SK-N-SH (cell line): ENCODE measurements at regions not wholly inside any gene's neighbourhood (a gene's known extent, or its start where the extent isn't known, plus 50 kb on each side); places are given as distances from the start of the nearest gene placed in this dataset.

Source experiments
- CTCF ChIA-PET: fragments of 300-600, 350-600 bp; formaldehyde crosslinking; extraction: SDS; loops from one replicate; lab custom pipeline; 2021; lab: Yijun Ruan, JAX
- POLR2A ChIA-PET: fragments of 350-600 bp; sonication (Branson Sonifier 250); formaldehyde crosslinking; extraction: SDS; loops from one replicate; lab custom pipeline; 2020; ENCODE audit warnings: antibody characterized with exemption, inconsistent platforms; lab: Yijun Ruan, JAX
- DNase-seq: peaks from one replicate; pipeline ENCODE4 v3.0.0; 2012
- H2AFZ ChIP-seq: fragments of 200-600 bp; sonication (generic); 2 replicates; pipeline ENCODE4 v1.8.1; 2016; ENCODE audit warnings: antibody characterized with exemption, mild to moderate bottlenecking, low read depth
- H3F3A ChIP-seq: fragments of 200-600 bp; sonication (generic); replicated peaks from 2 replicates; pipeline ENCODE3; 2016; ENCODE audit warnings: antibody characterized with exemption, mild to moderate bottlenecking; ENCODE audit not compliant: insufficient read depth
- H3K27ac ChIP-seq, 2 experiments: fragments of 200-500 bp in 1 of 2; fragments of 200-600 bp in 1 of 2; sonication (Bioruptor generic) in 1 of 2; sonication (generic), shearing (Covaris generic) in 1 of 2; 2 replicates each; pipeline versions ENCODE4 v1.5.1 to v1.6.1; 2014 to 2016; ENCODE audit warnings: low read depth in 2 of 2, inconsistent platforms in 1 of 2, low read length in 1 of 2, mild to moderate bottlenecking in 1 of 2, mixed read lengths in 1 of 2
- H3K27me3 ChIP-seq: fragments of 200-600 bp; sonication (generic), shearing (Covaris generic); 2 replicates; pipeline ENCODE4 v1.6.1; 2016; ENCODE audit warnings: mixed run types; ENCODE audit not compliant: insufficient read depth
- H3K36me3 ChIP-seq, 2 experiments: fragments of 200-500 bp in 1 of 2; fragments of 200-600 bp in 1 of 2; sonication (Bioruptor generic) in 1 of 2; sonication (generic) in 1 of 2; replicated peaks in 1 of 2; 2 replicates each; pipeline versions ENCODE3 to v1.5.1; 2014 to 2016; ENCODE audit warnings: low read length in 1 of 2, mild to moderate bottlenecking in 1 of 2; ENCODE audit not compliant: insufficient read depth in 2 of 2, control insufficient read depth in 1 of 2
- H3K4me1 ChIP-seq, 2 experiments: fragments of 200-500 bp in 1 of 2; fragments of 200-600 bp in 1 of 2; sonication (Bioruptor generic) in 1 of 2; sonication (generic), shearing (Covaris generic) in 1 of 2; 2 replicates each; pipeline versions ENCODE4 v1.5.1 to v1.6.1; 2014 to 2016; ENCODE audit warnings: low read depth in 1 of 2, low read length in 1 of 2, mixed run types in 1 of 2; ENCODE audit not compliant: insufficient read depth in 2 of 2, control insufficient read depth in 1 of 2
- H3K4me2 ChIP-seq: fragments of 200-600 bp; sonication (generic), shearing (Covaris generic); 2 replicates; pipeline ENCODE4 v1.6.1; 2017; ENCODE audit warnings: mixed run types
- H3K4me3 ChIP-seq, 2 experiments: fragments of 200-500 bp in 1 of 2; fragments of 200-600 bp in 1 of 2; sonication (Bioruptor generic) in 1 of 2; sonication (generic), shearing (Covaris generic) in 1 of 2; 2 replicates each; pipeline versions ENCODE4 v1.5.1 to v1.8.1; 2014 to 2016; ENCODE audit warnings: low read depth in 2 of 2, inconsistent platforms in 1 of 2, low read length in 1 of 2, mild to moderate bottlenecking in 1 of 2, mixed read lengths in 1 of 2, moderate library complexity in 1 of 2
- H3K79me2 ChIP-seq: fragments of 200-600 bp; sonication (generic); 2 replicates; pipeline ENCODE4 v1.8.1; 2017; ENCODE audit warnings: mild to moderate bottlenecking; ENCODE audit not compliant: insufficient read depth
- H3K9ac ChIP-seq: fragments of 200-600 bp; sonication (generic); 2 replicates; pipeline ENCODE4 v1.6.1; 2017; ENCODE audit warnings: mixed run types
- H3K9me2 ChIP-seq: fragments of 200-600 bp; sonication (generic); 2 replicates; pipeline ENCODE4 v1.6.1; 2017; ENCODE audit warnings: mixed run types
- H3K9me3 ChIP-seq: fragments of 200-600 bp; sonication (generic); 2 replicates; pipeline ENCODE4 v1.6.1; 2017; ENCODE audit warnings: mixed run types, mild to moderate bottlenecking, moderate library complexity
- H4K20me1 ChIP-seq: fragments of 200-600 bp; sonication (generic); 2 replicates; pipeline ENCODE4 v1.6.1; 2017; ENCODE audit warnings: mild to moderate bottlenecking, mixed run types; ENCODE audit not compliant: insufficient read depth
- CHD2 ChIP-seq: fragments of 150-350 bp; IDR thresholded peaks from 2 replicates; pipeline ENCODE4 v1.6.1; 2018; ENCODE audit warnings: low read length; ENCODE audit not compliant: partially characterized antibody
- ELF1 ChIP-seq: IDR thresholded peaks from 2 replicates; pipeline ENCODE4 v1.4.0; 2012
- FOSL2 ChIP-seq: IDR thresholded peaks from 2 replicates; pipeline ENCODE4 v1.4.0; 2012; ENCODE audit warnings: low read depth, mild to moderate bottlenecking, moderate library complexity, borderline replicate concordance
- GATA2 ChIP-seq: sonication (generic); formaldehyde crosslinking; IDR thresholded peaks from 2 replicates; pipeline ENCODE4 v1.5.0; 2020; ENCODE audit warnings: mild to moderate bottlenecking, missing genetic modification reagents
- JUND ChIP-seq: IDR thresholded peaks from 2 replicates; pipeline ENCODE4 v1.4.0; 2012
- NFIC ChIP-seq: IDR thresholded peaks from 2 replicates; pipeline ENCODE4 v1.4.0; 2012; ENCODE audit warnings: borderline replicate concordance
- POLR2AphosphoS5 ChIP-seq: IDR thresholded peaks from 2 replicates; pipeline ENCODE4 v1.6.1; 2012; ENCODE audit warnings: low read depth, low read length
- RFX5 ChIP-seq: IDR thresholded peaks from 2 replicates; pipeline ENCODE4 v1.6.1; 2012; ENCODE audit warnings: mild to moderate bottlenecking, improper control_type of control experiment, low read length
- SIN3A ChIP-seq: IDR thresholded peaks from 2 replicates; pipeline ENCODE4 v1.6.1; 2012; ENCODE audit warnings: low read depth, mild to moderate bottlenecking, low read length, moderate library complexity, borderline replicate concordance
- SMC3 ChIP-seq: IDR thresholded peaks from 2 replicates; pipeline ENCODE4 v1.6.1; 2012; ENCODE audit warnings: low read depth, low read length, improper control_type of control experiment
- TCF12 ChIP-seq: IDR thresholded peaks from 2 replicates; pipeline ENCODE4 v1.4.0; 2012
- TEAD4 ChIP-seq: IDR thresholded peaks from 2 replicates; pipeline ENCODE4 v1.4.0; 2012; ENCODE audit warnings: mild to moderate bottlenecking, borderline replicate concordance; ENCODE audit not compliant: insufficient read depth
- WGBS: methylation state at CpG from one replicate; pipeline ENCODE4 v1.1.6; 2017; ENCODE audit warnings: low lambda C conversion rate; 5-methylcytosine and 5-hydroxymethylcytosine counted together
- TF ChIP-seq, protein P1 (sequence below): IDR thresholded peaks from 2 replicates; pipeline ENCODE4 v1.6.1; 2012; ENCODE audit warnings: mild to moderate bottlenecking, low read depth, low read length, moderate library complexity
- TF ChIP-seq, protein P2 (sequence below): IDR thresholded peaks from 2 replicates; pipeline ENCODE4 v1.4.0; 2012; ENCODE audit warnings: low read depth, borderline replicate concordance
- TF ChIP-seq, protein P3 (sequence below): IDR thresholded peaks from 2 replicates; pipeline ENCODE4; 2012
- TF ChIP-seq, protein P4 (sequence below): fragments of 200-600 bp; sonication (generic); IDR thresholded peaks from 2 replicates; pipeline ENCODE4 v1.6.1; 2017; ENCODE audit warnings: antibody characterized with exemption, mild to moderate bottlenecking, moderate library complexity

DNA sequence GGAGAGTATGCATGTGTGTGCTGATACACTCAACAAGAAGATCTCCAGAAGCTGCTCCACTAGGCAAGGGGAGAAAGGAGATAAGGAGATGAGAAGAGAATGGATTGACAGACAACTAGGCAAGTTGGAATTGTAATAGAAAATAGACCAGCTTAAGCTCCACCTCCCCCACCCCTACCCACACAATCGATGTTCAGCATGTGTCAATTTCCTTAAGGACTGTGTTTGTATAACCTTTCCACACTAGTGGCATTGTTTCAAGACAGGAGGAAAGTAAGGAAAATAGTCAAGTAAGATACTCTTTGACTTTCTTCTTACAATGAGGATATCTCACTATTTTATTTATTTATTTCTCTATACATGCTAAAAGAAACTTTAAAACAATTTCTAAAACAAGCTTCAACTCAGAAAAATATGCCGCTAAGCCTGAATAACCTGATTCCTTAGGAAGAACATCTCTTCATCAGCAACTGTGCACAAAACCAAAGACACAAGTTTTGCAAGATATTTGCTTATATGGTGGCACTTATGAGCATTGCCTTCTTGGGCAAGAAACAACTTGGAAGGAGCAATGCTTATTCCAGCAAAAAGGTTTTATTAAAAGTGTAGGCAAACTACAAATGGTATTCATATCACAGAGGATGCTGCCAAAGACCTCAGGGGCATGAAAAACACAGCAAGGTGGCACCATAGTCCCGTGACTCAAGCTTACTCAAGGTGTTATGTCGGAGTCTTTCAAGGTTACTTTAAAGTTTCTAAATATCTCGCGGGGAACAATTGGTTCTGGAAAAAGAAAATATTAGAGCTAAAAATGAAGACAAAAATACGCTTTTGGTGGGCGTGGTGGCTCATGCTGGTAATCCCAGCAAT, 249.1 kb downstream of the COL12A1 start:
- no peak overlapping the region for H3K4me3 ChIP-seq
- no peak overlapping the region for H3K27ac ChIP-seq
- no peak overlapping the region for H3K4me2 ChIP-seq
- 5% methylated on average over 8 of the region's 8 CpGs for WGBS
- H3K4me1 ChIP-seq = no peaks in the 10 kb centered on the region
- ChIA-PET POLR2A (no interaction called here), CTCF (no interaction called here)
- H3K79me2 ChIP-seq = no peaks in the 10 kb centered on the region
- H3K9me2 ChIP-seq = no peaks in the 10 kb centered on the region
- no peak for TF ChIP-seq RFX5
- TF ChIP-seq ELF1 = no peak
- TF ChIP-seq SIN3A = no peak
- TF ChIP-seq, protein P1, sequence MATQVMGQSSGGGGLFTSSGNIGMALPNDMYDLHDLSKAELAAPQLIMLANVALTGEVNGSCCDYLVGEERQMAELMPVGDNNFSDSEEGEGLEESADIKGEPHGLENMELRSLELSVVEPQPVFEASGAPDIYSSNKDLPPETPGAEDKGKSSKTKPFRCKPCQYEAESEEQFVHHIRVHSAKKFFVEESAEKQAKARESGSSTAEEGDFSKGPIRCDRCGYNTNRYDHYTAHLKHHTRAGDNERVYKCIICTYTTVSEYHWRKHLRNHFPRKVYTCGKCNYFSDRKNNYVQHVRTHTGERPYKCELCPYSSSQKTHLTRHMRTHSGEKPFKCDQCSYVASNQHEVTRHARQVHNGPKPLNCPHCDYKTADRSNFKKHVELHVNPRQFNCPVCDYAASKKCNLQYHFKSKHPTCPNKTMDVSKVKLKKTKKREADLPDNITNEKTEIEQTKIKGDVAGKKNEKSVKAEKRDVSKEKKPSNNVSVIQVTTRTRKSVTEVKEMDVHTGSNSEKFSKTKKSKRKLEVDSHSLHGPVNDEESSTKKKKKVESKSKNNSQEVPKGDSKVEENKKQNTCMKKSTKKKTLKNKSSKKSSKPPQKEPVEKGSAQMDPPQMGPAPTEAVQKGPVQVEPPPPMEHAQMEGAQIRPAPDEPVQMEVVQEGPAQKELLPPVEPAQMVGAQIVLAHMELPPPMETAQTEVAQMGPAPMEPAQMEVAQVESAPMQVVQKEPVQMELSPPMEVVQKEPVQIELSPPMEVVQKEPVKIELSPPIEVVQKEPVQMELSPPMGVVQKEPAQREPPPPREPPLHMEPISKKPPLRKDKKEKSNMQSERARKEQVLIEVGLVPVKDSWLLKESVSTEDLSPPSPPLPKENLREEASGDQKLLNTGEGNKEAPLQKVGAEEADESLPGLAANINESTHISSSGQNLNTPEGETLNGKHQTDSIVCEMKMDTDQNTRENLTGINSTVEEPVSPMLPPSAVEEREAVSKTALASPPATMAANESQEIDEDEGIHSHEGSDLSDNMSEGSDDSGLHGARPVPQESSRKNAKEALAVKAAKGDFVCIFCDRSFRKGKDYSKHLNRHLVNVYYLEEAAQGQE = no peak
- TF ChIP-seq NFIC = no peak
- TF ChIP-seq TEAD4 = no peak
- TF ChIP-seq, protein P2, sequence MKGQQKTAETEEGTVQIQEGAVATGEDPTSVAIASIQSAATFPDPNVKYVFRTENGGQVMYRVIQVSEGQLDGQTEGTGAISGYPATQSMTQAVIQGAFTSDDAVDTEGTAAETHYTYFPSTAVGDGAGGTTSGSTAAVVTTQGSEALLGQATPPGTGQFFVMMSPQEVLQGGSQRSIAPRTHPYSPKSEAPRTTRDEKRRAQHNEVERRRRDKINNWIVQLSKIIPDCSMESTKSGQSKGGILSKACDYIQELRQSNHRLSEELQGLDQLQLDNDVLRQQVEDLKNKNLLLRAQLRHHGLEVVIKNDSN = no peak
- TF ChIP-seq JUND = no peak
- TF ChIP-seq, protein P3, sequence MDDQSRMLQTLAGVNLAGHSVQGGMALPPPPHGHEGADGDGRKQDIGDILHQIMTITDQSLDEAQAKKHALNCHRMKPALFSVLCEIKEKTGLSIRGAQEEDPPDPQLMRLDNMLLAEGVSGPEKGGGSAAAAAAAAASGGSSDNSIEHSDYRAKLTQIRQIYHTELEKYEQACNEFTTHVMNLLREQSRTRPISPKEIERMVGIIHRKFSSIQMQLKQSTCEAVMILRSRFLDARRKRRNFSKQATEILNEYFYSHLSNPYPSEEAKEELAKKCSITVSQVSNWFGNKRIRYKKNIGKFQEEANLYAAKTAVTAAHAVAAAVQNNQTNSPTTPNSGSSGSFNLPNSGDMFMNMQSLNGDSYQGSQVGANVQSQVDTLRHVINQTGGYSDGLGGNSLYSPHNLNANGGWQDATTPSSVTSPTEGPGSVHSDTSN = no peak
- no peaks in the 10 kb centered on the region for H3K27me3 ChIP-seq
- no peaks in the 10 kb centered on the region for H3F3A ChIP-seq
- H2AFZ ChIP-seq = no peak overlapping the region
- no peak for DNase-seq
- H4K20me1 ChIP-seq = no peaks in the 10 kb centered on the region
- H3K9ac ChIP-seq = no peak overlapping the region
- H3K9me3 ChIP-seq = no peaks in the 10 kb centered on the region
- H3K36me3 ChIP-seq = no peaks in the 10 kb centered on the region

DNA sequence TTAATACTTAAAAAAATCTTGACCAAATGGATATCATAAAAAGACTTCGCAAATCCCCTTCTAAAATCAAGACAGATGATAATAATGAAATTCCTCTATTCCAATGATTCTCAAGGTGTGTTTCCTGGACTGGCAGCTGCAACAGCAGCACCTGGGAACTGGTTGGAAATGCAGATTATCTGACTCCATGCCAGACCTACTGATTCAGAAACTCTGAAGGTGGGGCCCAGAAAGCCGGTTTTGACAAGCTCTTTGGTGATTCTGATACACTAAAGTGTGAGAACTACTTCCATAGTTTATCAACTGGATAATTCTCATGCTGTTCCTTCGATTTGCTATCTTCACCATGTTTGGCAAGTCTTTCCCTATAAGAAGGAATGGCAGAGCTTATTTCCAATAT, 252.1 kb downstream of the COL12A1 start:
- Histone ChIP-seq H3K9me3 (no peaks in the 10 kb centered on the region), H3K4me2 (no peak overlapping the region), H3K27me3 (no peaks in the 10 kb centered on the region), H3K4me3 (no peak overlapping the region), H4K20me1 (no peaks in the 10 kb centered on the region), H3F3A (no peaks in the 10 kb centered on the region), H3K9ac (no peak overlapping the region), H3K79me2 (no peaks in the 10 kb centered on the region), H3K27ac (no peak overlapping the region), H2AFZ (no peak overlapping the region), H3K9me2 (no peaks in the 10 kb centered on the region), H3K36me3 (no peaks in the 10 kb centered on the region), H3K4me1 (no peaks in the 10 kb centered on the region)
- DNase-seq = no peak
- 5% methylated on average over 3 of the region's 3 CpGs for WGBS
- ChIA-PET POLR2A (no interaction called here), CTCF (interaction anchor here (1.3 kb wide), 1 partner anchor 16 kb away, joined by 3 read pairs; no protein-coding TSS in a partner anchor)
- TF ChIP-seq TCF12 (no peak), GATA2 (CRISPR knock-in tag) (no peak), SIN3A (no peak), SMC3 (no peak), CHD2 (no peak), FOSL2 (no peak), TEAD4 (no peak), POLR2AphosphoS5 (no peak)
- TF ChIP-seq, protein P3 = no peak
- TF ChIP-seq, protein P4, sequence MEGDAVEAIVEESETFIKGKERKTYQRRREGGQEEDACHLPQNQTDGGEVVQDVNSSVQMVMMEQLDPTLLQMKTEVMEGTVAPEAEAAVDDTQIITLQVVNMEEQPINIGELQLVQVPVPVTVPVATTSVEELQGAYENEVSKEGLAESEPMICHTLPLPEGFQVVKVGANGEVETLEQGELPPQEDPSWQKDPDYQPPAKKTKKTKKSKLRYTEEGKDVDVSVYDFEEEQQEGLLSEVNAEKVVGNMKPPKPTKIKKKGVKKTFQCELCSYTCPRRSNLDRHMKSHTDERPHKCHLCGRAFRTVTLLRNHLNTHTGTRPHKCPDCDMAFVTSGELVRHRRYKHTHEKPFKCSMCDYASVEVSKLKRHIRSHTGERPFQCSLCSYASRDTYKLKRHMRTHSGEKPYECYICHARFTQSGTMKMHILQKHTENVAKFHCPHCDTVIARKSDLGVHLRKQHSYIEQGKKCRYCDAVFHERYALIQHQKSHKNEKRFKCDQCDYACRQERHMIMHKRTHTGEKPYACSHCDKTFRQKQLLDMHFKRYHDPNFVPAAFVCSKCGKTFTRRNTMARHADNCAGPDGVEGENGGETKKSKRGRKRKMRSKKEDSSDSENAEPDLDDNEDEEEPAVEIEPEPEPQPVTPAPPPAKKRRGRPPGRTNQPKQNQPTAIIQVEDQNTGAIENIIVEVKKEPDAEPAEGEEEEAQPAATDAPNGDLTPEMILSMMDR = no peak
